GM18867 (cell line): ENCODE measurements at regions not wholly inside any gene's neighbourhood (a gene's known extent, or its start where the extent isn't known, plus 50 kb on each side); places are given as distances from the start of the nearest gene placed in this dataset.

ENCODE experiments used
- ATAC-seq: cut with Tn5 transposase; IDR thresholded peaks from one replicate; pipeline ENCODE4 v1.9.1; 2021; ENCODE audit warnings: mild to moderate bottlenecking, moderate library complexity; ENCODE audit not compliant: unreplicated experiment

DNA sequence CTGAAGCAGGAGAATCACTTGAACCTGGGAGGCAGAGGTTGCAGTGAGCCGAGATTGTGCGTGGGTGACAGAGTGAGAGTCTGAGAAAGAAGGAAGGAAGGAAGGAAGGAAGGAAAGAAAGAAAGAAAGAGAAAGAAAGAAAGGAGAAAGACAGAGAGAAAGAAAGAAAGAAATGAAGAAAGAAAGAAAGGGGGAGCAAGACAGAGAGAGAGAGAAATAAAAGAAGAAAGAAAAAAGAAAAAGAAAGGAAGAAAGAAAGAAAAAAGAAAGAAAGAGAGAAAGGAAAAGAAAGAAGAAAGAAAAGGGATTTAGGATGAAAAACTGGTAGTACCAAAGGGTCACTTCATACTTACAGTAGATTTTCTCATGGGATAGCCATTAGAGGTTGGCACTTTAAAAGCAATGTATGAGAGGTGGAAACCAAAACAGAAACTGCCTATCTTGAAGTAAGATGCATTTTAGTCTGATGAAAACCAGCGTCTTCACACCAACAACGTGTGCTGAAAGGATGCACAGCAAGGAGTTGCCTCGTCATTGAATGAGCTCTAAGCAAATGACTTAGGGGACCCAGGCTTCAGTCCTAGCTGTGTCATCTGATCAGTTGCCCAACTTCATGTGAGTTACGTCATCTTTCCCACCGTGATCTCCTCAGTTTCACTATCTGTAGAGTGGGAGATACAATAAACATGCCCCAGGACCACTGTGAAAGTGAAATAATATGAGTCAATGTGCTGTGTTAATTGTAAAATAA lies 133.9 kb upstream of the NEDD9 start:
- peak; percentile 87 for ATAC-seq

- no peak for ATAC-seq
Observed at GRCh38 chr6:11364971-11365397, 132.5 kb upstream of the NEDD9 start.

GRCh38 chr6:11363881-11364576 lies 131.6 kb upstream of the NEDD9 start:
- ATAC-seq: no peak

- no peak for ATAC-seq
Observed at GRCh38 chr6:11362564-11362963, 130.1 kb upstream of the NEDD9 start.

GRCh38 chr6:11358904-11359830 lies 126.7 kb upstream of the NEDD9 start:
- ATAC-seq: no peak

- ATAC-seq: no peak
Observed at GRCh38 chr6:11357285-11357684, 124.8 kb upstream of the NEDD9 start.

- no peak for ATAC-seq
Observed at GRCh38 chr6:11356404-11357155, 124.1 kb upstream of the NEDD9 start.

DNA sequence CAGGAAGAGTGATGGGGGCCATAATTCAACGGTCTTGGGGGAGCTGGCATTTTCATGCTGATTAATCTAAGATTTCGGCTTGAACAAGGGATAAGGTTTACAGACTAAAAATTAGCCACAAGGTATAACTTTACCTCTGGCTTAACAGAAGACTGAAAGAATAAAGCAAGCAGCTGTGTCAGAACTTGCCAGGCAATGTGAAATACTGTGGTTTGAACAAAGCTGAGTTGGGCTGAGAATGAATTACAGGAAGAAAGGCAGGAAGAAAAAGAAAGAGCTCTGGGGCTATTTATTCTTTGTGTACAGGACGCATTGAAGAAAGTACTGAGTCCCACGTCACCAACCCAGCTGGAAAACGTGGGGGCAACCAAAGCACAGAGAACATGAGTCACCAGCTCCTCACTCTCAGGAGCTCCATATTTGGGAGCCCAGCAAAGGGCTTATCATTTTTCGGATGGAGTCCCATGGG lies 121.5 kb upstream of the NEDD9 start:
- ATAC-seq: no peak

DNA sequence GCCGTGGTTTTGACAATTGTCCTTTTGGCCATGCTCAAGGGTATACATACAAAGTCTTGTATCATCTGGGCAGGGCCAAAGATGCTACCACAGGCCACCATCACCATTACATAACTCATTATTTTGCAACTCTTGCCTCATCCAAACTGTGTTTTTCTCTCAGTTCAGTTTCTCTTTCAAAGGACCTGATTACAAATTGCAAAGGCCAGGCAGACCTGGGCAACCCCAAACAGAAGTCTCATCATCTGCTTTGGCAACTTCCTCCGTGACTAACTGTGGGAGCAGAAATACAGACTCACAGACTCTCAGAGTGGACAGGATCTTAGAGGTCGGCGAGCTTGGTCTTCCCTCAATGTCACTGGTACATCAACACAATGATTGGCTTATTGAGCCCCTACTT lies 117.8 kb upstream of the NEDD9 start:
- no peak for ATAC-seq

DNA sequence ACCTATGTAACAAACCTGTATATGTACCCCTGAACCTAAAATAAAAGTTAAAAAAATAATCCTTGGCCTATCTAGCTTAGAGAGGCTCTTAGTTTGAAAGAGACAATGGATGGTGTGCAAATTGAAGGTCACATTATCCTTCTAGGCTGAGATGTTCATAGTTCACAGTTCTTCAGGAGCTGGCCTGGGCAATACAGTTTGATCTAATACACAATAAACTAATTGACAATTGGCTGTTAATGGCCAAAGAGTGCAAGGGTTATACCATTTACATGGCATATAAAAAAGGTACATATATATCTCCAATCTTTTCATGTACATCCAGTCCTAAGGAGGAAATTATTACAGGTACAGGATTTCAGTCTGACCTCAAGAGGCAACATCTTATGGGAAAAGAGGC lies 117.4 kb upstream of the NEDD9 start:
- no peak for ATAC-seq

DNA sequence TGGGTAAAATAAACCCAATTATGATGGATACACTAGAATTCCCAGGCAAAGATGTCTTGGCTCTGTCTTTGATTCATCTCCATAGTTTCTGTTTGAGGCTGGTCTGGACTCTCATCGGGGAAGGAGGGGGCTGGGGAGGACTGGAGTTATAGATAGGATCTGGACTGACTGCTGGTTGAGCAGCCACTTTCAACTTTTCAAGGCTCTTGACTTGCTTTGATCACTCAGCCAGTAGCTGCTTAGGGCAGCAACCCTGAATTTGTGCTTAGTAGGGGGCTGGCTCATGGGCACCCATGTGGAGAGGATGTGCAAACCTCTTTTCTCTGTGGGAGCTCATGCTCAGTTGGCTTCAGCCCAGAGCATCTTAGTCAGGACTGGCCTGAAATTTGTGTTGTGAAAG lies 114.0 kb upstream of the NEDD9 start:
- ATAC-seq: no peak

- no peak for ATAC-seq
Observed at GRCh38 chr6:11345536-11345935, 113.1 kb upstream of the NEDD9 start.

DNA sequence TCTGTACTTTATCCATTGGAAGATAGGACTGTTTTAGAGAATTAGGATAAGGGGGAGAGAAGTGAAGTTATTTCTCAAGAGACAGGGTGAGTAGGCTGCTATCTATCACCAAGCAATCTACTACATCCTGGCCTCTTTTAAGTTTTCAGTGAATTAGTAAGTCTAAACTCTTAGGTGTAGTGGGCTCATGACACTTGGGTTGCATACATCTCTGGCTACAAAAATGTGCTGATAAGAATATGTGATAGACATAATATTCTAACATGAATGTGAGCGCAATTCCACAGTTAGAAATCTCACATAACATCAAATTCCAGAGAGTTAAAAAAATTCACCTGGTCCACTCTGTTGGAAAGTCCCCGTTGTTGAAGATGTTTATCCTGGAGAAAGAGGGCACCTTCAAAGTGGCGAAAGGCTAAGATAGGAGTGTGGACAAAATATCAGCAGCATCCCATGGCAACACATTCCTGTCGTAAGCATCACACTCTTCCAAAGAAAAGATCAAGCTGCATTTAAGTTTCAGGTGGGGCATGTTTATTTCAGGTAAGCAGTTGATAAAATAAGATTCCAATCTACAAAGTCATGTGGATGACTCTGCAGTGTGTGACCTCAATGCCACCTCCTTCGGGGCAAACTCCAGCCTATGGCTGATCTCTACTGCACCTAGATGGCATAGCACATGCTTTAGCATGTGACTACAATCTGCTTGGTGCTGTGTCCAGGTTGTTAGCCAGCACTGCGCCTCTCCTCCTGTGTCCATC lies 111.7 kb upstream of the NEDD9 start:
- ATAC-seq: no peak

DNA sequence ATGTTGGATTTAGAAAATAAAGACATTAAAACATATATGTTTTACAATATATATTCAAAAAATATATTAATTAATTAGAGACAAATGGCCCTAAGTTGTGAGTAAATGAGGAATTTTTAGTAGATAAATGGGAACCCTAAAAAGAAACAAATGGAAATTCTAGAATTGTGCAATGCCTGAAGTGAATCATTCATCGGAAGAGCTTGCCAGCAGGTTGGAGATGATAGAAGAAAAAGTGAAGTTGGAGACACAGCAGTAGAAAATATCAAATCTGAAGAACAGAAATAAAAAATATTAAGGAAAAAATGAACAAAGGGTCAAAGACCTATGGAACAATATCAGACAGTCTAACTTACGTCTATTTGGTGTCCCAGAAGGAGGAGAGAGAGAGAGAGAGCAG lies 109.4 kb upstream of the NEDD9 start:
- ATAC-seq: no peak

GRCh38 chr6:11341303-11341702 lies 108.8 kb upstream of the NEDD9 start:
- ATAC-seq: no peak

DNA sequence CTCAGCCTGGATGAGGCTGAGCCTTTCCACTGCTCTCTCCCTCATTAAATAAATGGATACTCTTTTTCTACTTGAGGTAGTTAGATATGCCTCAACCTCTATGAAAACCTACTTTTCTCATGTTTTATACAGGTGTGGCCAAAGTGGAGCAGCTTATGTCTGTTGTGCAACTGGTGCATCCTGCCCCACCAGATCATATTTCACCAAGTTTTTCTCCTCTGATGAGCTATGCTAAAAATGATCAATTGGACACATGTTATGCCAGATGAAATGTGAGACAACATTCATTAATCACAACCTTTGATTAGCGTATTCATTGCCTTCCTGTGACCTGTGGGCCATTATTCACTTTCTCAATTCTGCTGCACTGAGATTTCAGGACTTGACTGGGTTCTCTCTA lies 106.9 kb upstream of the NEDD9 start:
- no peak for ATAC-seq

- no peak for ATAC-seq
Observed at GRCh38 chr6:11337306-11337705, 104.8 kb upstream of the NEDD9 start.

DNA sequence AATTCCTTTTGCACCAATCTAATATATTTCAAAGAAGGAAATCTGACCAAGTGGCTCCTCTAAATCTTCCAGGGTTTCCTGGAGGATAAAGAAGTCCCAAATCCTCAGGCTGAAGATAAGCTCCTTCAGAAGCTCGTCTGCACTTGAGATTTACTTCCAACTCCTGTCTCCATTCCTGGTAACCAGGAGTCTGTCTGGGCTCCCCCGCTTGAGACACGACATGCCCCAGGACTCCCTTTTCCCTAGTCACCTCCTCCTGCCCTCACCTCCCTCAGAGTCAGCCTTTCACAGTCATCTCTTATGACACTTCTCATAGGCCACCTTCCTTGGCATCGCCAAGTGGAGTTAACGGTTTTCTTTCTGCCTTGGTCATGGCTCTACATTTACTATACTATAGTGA lies 103.4 kb upstream of the NEDD9 start:
- ATAC-seq: no peak

GRCh38 chr6:11333132-11333849 lies 100.8 kb upstream of the NEDD9 start:
- ATAC-seq: no peak
